ENCODE measurements at regions not wholly inside any gene's neighbourhood (a gene's known extent, or its start where the extent isn't known, plus 50 kb on each side); places are given as distances from the start of the nearest gene placed in this dataset.

GRCh38 chr16:86639354-86639753 lies 61.0 kb downstream of the FOXL1 start:
- TF ChIP-seq CTCF (IDR thresholded peaks at IDR 0.05; ENCODE audit: poor library complexity) (no peak), EZH2phosphoT487 (IDR thresholded peaks at IDR 0.05; ENCODE audit: low read depth, severe bottlenecking, unreplicated experiment) (no peak)

Measured in hepatocyte (in vitro differentiated cells).